ENCODE measurements at regions not wholly inside any gene's neighbourhood (a gene's known extent, or its start where the extent isn't known, plus 50 kb on each side); places are given as distances from the start of the nearest gene placed in this dataset.
A peak's percentile ranks its signal among the peaks of the same experiment; 100 is the strongest.

DNA sequence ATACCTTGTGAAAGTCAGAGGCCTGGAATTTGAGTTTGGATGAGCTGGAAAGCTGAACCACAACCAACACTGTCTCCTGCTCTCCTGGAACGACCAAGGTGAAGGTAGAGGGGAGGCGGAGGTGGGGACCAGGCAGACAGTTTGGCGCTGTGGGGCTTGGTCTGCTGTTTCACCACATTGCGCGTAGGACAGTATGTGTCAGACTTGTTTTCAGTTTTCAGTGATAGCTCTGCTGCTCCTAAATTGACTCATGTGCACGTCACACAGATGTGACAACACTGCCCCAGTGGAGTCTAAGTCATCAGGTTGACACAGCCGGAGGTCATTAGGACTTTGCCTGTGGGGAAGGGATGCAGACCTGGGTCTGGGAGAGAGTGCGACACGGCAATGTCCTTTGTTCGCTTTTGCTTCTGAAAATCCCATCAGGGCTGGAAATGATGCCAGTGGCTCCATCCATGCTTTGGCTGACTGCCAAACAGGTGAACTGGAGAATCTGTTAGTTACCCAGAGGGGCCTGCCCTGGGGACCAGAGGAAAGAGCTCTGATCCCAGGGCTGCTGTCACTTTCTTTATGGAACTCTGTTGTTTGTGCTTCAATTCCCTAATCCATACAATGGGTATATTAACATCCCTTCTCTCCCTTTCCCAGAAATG lies 255.5 kb downstream of the CDC5L start:
- DNase-seq, result no peak

DNA sequence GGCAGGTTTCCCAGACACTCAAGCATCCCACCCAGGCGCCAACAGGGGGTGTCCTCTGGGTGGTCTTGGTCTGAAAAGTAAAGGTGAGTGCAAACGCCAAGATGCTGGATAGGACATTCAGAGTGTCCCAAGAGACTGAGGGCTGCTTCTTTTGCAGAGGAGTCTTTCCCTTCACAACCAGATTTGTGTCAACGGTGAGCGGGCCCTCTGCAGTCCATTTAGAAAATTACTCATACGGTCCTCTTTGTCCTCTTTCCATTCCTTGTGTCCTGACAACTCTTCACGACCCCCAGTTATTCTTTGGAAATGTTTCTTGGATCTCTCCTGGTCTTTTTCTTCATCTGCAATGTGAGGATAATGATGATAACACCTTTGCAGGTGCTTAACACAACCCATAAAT lies 257.8 kb downstream of the CDC5L start:
- DNase-seq, result no peak

DNA sequence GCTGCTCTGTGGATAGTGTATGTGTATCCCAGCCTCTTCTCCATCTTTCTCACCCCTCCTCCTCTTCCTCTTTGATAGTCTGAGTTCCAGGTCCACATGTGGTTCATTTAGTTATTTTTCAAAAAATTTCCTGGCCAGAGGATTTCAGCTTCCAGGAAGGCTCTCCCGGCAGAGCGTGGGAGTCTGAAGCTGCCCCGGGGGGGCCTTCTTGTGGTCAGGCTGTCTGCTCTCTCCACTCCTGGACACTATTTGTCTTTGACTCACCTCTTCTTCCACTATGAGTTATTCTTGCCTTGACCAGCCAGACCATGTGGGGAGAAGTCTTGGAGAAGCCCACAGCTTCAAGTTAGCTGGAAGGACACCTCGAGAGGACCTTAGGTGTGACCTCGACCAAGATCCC lies 258.8 kb downstream of the CDC5L start:
- no peak for DNase-seq

DNA sequence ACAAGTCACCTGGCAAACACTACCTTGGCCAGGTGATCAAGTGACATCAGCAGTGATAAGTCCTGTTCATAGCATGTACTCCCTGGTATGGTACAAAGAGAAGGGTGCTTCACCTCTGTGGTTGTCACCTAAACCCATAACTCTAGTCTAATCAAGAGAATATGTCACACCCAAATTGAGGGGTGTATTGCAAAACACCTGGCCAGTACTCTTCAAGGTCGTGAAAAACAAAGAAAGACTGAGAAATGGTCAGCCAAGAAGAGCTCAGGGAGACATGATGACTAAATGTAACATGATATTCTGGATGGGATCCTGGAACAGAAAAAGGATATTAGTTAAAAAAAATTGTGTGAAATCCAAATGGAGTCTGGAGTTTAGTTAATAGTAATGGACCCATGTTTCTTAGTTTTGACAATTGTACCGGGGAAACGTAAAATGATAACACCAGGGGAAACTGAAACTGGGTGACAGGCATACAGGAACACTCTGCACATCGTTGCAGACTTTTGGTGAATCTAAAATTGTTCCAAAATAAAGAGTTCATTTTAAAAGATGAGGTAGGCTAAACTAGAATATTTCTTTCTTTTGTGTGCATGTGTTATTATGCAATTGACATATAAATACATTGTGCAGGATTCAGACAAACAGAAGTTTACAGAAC lies 262.0 kb downstream of the CDC5L start:
- DNase-seq, result no peak

DNA sequence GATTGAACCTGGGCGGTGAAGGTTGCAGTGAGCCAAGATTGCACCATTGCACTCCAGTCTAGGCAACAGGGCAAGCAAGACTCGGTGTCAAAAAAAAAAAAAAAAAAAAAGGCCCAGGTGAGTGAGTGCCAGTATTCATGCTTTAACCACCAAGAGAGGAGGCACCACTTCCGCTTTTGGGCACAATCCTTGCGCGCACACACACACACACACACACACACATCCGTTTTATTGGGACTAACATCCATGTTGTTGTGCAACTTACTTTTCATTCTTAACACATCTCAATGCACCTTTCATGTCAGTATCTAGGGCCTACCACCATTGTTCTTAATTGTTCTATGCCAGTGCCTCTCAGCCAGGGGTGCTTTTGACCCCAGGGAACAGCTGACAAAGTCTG lies 263.0 kb downstream of the CDC5L start:
- no peak for DNase-seq

DNA sequence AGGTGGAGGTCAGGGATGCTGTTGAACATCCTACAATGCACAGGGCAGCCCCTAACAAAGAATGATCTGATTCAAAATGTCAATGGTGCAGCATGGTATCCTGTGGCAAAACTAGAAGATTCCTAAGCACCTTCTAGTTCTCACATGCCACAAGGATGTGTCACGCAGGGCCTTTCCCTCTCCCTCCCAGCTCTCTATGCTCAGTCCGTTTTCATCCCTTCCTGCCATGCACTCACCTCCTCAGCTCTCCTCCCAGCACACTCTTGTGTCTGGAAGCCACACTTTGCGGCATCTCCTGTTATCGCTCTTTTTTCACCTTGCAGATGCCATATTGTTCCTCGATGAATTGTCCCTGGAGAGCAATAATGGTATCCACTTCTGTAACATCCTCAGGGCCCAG lies 263.4 kb downstream of the CDC5L start:
- no peak for DNase-seq

DNA sequence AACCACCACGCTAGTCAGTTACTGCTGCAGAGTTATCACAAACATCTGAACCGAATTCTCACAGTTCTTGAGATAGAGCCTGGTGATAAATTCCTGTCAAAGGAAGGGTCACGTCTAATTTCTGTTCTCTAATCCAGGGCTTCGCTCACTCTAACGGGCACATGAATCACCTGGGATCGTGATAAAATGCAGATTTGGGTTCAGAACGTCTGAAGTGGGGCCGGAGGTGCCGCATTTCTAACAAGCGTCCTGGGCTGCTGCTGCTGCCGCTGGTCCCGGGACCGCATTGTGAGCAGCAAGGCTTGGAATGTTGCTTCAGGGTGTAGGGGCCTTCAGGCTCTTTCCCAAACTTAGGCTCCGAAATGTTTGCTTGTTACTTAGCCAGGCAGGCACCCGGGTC lies 264.1 kb downstream of the CDC5L start:
- DNase-seq, result no peak

DNA sequence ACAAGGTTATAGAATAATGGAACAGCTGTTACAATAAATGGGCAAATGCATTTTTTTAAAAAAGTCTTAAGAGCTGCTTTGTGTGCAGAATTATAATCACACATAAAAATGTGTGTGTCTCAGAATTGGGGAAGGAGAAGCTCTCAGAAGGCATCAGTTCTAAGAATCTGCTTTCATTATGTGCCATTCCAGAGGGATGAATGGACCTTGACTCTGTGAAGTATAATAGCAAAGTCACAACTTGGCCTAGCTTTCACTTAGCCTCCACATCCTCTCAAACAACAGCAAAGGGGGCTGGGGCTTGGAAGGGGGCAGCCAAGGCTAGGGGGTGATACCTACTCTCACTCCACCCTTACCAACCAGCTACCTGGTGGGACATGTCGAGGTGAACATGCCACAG lies 265.0 kb downstream of the CDC5L start:
- DNase-seq, result no peak

DNA sequence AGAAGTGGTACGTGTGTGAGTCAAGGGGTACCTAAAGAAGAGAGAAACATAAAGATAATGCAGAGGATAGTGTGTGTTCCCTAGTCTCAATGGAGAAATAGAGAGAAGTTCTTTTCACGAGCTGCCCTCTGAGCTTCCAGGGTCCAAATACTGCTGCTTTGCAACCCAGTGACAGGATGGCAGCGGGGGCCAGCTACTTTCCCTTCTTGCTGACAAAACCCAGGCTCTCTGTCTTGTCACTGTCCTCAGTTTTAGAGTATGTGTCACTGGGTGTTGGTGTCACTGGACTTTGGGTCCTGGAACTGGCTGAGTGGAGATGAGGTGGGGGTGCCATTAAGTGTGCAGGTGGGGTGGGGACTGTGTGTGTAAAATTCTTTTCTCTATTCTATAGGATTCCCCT lies 265.6 kb downstream of the CDC5L start:
- no peak for DNase-seq

DNA sequence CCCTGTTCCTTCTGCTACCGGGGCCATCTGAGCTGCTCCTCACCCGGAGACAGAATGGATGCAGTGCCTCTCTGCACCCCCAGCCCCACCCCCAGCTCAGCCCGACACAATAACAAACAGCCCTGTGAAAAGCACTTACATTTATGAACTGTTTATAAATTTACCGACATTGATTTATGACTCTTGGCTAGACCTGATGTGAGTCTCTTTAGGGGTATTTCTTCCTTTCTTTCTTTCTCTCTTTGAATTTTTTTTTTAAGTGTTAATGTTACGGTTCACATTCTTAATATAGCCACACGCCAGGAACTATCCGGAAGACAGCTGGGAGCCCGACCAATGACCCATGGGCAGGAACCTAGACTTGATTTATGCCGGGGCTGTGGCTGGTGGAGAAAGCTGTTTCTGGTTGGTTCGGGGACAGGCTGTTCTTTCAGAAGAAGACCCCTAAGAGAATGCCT lies 266.3 kb downstream of the CDC5L start:
- DNase-seq, result no peak

DNA sequence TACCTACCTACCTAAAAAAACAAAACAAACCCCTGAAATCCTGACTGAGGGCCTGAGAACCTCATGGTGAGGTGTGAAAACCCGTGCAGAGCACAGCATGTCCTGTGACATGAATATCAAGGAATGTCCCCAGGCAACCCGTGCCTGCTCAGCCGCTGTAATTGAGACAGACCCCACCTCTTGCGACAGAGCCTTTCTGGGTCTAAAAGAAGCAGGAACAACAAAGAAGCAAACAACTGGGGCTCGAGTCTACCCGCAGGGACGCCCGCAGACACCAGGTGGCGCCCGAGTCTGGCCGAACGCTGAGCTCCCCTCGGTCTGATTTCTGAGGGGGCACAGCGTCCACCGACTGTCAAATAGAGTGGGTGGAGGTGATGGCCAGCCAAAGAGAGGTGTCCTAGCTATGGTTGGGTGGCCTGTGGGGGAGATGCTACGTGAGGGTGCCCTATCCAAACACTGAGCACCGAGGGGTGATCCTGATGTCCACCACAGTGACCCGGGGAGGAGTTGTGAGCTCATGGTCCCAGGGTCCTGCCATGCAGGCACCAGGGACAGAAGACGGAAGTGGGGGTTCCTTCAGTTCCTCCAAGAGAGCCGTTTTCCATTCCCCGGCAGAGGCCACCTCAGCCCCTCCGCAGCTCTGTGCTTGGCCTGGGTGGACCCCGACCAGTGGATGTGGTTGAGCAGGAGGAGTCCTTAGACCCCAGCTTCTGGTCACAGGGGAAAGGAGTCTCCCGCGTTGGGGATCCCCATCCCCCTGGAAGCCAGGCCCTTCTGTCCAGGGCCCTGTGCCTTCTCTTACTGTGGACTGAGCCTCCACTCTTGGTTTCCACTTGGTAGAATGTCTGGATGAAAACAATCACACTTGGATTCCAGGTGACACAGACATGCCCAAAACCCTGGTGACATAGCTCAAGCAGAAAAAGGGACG lies 268.2 kb downstream of the CDC5L start:
- peak; percentile 23 for DNase-seq

DNA sequence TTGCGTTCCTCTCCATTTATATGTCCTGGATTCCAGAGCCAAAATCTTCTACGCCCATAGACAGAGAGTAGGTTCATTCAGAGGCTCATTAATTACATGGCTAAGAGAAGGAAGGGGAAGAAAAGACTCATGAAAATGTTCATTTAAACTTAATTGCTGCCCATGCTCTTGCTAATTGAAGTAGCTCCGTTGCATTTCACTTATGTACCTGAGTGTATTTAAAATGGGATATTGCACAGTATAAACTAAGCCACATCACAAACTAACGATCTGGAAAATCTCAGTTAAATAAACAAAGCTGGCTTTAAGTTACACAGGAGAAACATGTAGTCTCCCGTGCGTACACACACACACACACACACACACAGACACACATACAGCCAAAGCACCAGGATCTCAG lies 269.2 kb downstream of the CDC5L start:
- no peak for DNase-seq

DNA sequence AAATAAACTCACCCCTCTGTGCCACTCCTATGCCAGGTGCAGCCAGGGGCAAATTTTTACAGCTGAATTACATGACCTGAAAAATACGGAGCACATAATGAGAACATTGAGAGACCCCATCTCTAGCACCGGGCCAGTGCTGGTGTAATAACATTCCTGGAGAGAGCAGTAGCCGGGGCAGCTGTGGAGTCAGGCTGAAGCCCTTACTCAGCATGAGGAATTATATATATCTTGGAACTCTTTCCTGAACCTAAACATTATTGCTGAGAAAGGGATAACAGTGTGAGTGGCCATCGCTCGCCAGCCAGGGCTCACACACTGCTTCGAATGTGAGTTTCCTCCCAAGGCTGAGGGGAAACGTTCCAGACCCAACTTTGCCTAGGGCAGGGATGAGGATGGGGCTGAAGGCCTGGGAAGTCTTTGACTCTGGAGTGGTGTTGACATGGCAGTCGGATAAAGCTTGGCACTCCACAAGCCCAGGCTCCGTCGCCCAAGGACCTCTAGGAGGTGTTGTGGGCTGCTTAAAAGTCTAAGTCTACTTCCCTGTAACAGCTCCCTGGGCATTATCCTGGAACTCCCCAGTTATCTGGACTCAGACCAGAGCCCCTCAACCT lies 269.8 kb downstream of the CDC5L start:
- no peak for DNase-seq

DNA sequence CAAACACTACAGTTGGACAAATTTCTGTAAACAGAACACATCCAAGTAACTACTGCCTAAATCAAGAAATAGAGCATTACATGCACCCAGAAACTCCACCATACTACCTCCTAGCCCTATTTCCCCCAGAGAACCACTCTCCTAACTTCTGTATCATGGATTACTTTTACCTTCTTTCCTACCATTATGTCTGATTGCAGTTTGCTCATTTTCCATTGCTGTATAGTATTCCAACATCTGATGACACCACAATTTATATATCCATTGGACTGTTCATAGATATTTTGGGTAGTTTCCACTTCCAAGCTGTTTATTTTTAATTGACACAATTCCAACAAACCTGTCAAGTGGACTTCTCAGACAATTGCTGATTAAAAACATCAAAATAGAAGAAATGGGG lies 271.1 kb downstream of the CDC5L start:
- no peak for DNase-seq

DNA sequence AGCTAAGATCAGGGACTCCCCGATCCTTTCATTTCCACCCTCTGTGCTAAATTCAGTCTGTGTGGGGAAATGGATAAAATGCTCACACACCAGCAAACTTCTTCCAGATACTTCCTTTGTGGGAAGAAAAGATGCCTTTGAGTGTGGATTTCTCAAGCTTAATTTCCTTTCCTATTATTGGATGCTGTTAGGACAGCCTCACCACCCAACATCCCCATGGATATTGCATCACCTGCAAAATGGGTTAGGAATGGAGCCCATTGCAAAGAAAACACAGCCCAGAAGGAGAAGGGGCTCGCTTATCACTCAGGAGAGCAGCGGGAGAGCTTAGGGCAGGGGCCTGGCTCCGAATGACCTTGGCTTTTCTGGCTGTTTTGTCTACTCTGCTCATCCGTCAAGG lies 272.2 kb downstream of the CDC5L start:
- DNase-seq, result no peak

DNA sequence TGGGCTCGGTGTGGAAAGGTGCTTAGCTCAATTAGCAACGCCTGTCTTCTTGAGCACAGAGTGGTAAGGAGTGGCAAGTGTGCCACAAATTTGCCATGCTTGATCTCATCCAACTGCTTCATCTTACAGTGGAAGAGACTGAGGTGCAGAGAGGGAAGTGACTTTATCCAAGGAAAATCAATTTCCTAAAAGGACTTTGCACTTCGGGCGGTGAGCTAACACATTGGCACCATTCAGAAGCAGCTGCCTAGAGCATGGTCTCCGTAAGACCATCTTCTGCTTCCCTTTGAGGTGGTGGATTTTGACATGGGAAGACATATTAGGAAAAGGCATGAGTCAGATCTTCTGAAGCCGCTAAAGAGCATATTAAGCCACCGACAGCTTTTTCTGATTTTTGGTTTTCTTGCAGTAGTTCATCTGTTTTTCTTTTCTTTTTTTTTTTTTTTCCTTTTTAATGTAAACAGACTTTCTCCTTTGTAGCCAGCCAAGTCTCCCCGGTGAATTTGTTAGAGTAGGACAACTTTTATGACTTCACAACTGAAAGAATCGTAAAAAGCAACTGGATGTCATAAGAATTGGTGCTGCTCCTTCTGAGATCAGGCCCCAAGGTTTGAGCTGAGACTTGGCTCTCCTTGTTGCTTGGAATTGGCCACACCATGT lies 273.2 kb downstream of the CDC5L start:
- no peak for DNase-seq

DNA sequence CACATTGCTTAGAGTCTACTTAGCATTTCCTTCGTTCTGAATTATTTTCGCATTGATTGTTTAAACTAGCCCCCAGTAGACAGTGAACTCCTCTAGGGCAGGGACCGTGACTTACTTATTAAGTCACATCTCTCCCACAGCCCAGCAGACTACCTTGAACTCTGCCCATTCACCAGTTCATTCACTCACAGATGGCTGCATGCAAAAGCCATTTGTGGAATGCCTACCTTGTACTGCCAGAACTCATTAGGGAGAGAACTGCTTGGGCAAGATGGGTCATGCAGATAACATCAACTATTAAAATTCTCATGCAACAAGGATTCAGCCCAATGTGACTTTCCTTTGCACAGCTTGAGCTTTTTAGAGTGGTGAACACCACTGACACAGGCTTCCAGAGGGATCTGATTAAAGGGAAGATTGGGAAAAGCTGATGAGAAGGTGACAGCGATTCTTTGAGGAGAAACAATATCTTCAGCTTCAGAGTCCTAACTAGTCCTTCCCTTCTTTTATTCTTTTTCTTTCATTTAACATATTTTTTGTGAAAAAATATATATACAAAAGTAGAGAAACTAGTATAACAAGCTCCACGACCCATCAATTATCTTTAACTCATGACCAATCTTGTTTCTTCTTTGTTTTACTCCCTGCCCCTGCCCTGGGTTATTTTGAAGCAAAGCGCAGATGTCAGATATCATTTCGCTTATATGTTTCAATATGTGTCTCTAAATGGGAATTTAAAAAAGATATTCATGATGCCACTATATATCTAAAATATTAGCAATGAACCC lies 273.9 kb downstream of the CDC5L start:
- DNase-seq, result no peak

DNA sequence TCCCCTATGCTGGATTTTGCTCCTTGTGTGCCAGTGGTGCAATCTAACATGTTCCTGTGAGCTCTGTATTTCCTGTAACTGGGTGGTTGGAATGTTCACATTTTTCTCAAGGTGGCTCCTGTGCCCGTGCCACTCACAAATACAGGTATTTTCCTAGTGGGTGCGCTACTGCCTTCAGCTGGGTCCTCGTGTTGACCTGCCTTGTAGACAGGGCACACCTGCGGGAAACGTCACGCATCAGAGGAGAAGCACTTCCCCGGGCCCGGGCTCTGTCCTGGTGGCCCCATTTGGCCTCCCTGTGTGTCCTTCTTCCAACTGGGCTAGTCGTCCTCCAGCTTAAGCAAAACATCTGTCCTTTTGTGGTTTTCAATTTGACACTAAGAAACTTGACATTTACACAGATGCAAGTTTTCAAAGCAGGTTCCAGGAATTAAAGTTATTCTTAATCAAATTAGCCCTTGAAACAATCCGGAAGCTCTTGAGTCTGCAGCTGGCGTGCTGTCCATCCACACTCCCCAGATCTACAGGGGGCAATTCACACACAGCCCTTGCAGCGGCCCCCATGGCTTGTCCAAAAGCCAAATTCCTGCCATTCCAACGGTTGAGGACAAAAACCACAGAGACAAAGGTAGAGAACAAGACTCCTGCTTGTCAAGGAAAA lies 275.1 kb downstream of the CDC5L start:
- DNase-seq, result no peak

DNA sequence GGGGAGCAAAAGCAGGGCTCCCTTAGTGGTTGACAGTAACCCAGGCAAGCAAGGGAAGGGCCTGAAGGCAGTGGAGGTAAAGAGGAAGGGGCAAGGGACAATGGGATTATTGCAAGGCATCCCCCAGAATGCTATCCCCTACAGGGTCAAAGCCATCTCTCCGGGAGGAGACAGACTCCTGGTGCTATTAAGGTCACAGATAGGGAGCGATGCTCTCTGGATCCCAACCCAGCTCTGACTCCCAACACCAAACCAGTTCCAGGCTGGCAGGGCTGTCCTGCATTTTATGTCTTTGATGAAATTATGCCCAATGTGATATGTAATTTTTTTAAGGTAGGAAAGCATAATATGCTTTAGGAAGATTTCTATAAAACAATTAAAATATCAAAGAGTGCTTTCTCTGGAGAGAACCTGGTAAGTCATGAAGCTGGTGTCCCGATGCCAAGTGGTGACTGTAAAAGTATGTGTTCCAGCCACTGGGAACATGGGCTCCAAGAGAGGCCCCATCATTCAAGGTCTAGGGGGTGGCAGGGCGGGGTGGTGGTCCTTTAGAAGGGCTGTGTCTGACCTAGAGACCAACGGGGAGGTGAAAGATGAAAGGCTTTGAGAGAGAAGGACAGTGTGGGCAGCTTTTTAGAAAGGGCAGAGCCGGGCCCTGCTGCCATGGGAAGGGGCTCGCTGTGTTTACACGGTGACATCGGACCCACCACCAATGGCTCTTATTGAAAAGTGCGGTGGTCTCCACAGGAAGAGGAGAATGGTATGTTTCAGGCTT lies 276.5 kb downstream of the CDC5L start:
- DNase-seq, result no peak

DNA sequence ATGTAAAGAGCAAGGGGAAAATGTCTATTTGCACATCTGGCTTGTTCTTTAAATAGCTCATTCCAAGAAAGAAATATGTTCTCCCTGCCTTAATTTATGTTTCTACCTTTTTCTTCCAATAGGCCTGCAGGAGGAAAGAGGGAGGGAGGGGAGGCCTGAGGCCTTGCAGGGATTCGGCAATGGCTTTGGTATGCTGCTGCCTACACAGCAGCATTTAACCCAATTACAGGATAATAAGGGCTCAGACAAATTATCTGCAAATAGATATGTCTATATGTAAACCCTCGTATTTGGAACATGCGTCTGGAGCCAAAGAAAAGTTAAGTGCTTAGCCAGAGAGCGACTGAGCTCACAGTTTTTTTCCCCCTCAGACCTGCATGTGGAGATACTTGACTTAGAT lies 277.2 kb downstream of the CDC5L start:
- DNase-seq, result no peak

DNA sequence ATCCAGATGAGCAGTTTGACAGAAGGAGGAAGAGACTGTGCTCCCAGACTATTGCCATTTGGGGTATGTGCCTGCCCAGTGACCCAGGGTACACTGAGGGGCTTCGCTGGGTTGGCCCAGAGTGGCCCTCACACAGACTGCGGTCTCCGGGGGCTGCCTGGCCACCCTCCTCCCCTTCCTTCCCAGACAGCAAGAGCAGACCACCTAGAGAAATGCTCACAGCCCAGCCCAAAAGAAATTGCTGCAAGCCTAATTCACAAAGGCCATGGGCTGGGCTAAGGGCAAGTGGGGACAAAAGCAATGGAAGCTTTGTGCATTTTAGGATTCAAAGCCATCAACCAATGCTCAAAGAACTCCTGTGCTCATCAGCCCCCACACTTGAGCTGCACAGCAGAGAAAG lies 277.6 kb downstream of the CDC5L start:
- DNase-seq, result no peak
